Activated naive CD4-positive, alpha-beta T cell treated with anti-CD3 and anti-CD28 coated beads for 36 hours (primary cell): ENCODE measurements at regions not wholly inside any gene's neighbourhood (a gene's known extent, or its start where the extent isn't known, plus 50 kb on each side); places are given as distances from the start of the nearest gene placed in this dataset.

ENCODE experiments used
- CTCF ChIA-PET: fragments of 350-600 bp; sonication (Branson Sonifier 250); formaldehyde crosslinking; loops from one replicate; lab custom pipeline; 2021; ENCODE audit warnings: antibody characterized with exemption; lab: Charles Lee
- DNase-seq: peaks from one replicate; pipeline ENCODE4 v3.0.0-alpha.2; 2020
- H3K27ac Mint-ChIP-seq: one replicate; pipeline ENCODE4 v1.8.0; 2021; ENCODE audit warnings: mild to moderate bottlenecking, mixed read lengths
- H3K27me3 Mint-ChIP-seq: one replicate; pipeline ENCODE4 v1.8.0; 2021; ENCODE audit warnings: low read depth, mixed read lengths
- H3K36me3 Mint-ChIP-seq: one replicate; pipeline ENCODE4 v1.8.0; 2021; ENCODE audit warnings: low read depth, mixed read lengths
- H3K4me1 Mint-ChIP-seq: one replicate; pipeline ENCODE4 v1.8.0; 2021; ENCODE audit warnings: low read depth, mixed read lengths
- H3K4me3 Mint-ChIP-seq: one replicate; pipeline ENCODE4 v1.8.0; 2021; ENCODE audit warnings: mild to moderate bottlenecking, moderate library complexity, mixed read lengths
- H3K9me3 Mint-ChIP-seq: one replicate; pipeline ENCODE4 v1.8.0; 2021; ENCODE audit warnings: mixed read lengths
- intact Hi-C: fragments of 100-400 bp; cut with micrococcal nuclease; formaldehyde crosslinking; loops from one replicate; pipeline ENCODE4 v1.15.1; 2023

- Mint-ChIP-seq H3K27me3 (no peaks in the 10 kb centered on the region), H3K9me3 (peaks cover 4% of the 10 kb centered on the region), H3K36me3 (no peaks in the 10 kb centered on the region), H3K4me3 (no peak overlapping the region), H3K4me1 (peaks cover 1% of the 10 kb centered on the region), H3K27ac (no peak overlapping the region)
- DNase-seq = no peak
- CTCF ChIA-PET = no interaction called here
- intact Hi-C loops = no loop called here
Measured at GRCh38 chr10:58026036-58026435, 241.7 kb downstream of the IPMK start.

- Mint-ChIP-seq H3K9me3 (peaks cover 4% of the 10 kb centered on the region), H3K36me3 (no peaks in the 10 kb centered on the region), H3K4me3 (no peak overlapping the region), H3K27me3 (no peaks in the 10 kb centered on the region), H3K4me1 (peaks cover 1% of the 10 kb centered on the region), H3K27ac (no peak overlapping the region)
- intact Hi-C loops = no loop called here
- CTCF ChIA-PET = no interaction called here
- DNase-seq = no peak
Measured at GRCh38 chr10:58023341-58024073, 244.2 kb downstream of the IPMK start.

- DNase-seq = no peak
- H3K4me3 Mint-ChIP-seq = no peak overlapping the region
- CTCF ChIA-PET = no interaction called here
- peaks cover 4% of the 10 kb centered on the region for H3K9me3 Mint-ChIP-seq
- no peak overlapping the region for H3K27ac Mint-ChIP-seq
- no peaks in the 10 kb centered on the region for H3K27me3 Mint-ChIP-seq
- peaks cover 1% of the 10 kb centered on the region for H3K4me1 Mint-ChIP-seq
- no peaks in the 10 kb centered on the region for H3K36me3 Mint-ChIP-seq
- intact Hi-C loops = no loop called here
Measured at GRCh38 chr10:58019863-58020537, 247.7 kb downstream of the IPMK start.

- Mint-ChIP-seq H3K4me1 (no peaks in the 10 kb centered on the region), H3K27ac (no peak overlapping the region), H3K27me3 (no peaks in the 10 kb centered on the region), H3K36me3 (no peaks in the 10 kb centered on the region), H3K4me3 (no peak overlapping the region), H3K9me3 (peaks cover 2% of the 10 kb centered on the region)
- intact Hi-C loops = no loop called here
- CTCF ChIA-PET = no interaction called here
- DNase-seq = no peak
Measured at GRCh38 chr10:58017719-58018367, 249.9 kb downstream of the IPMK start.

- intact Hi-C loops = no loop called here
- Mint-ChIP-seq H3K27me3 (no peaks in the 10 kb centered on the region), H3K36me3 (no peaks in the 10 kb centered on the region), H3K9me3 (no peaks in the 10 kb centered on the region), H3K4me3 (no peak overlapping the region), H3K27ac (no peak overlapping the region), H3K4me1 (no peaks in the 10 kb centered on the region)
- DNase-seq = no peak
- CTCF ChIA-PET = no interaction called here
Measured at GRCh38 chr10:58016614-58017013, 251.1 kb downstream of the IPMK start.

- Mint-ChIP-seq H3K27ac (no peak overlapping the region), H3K27me3 (no peaks in the 10 kb centered on the region), H3K36me3 (no peaks in the 10 kb centered on the region), H3K4me1 (no peaks in the 10 kb centered on the region), H3K4me3 (no peak overlapping the region), H3K9me3 (no peaks in the 10 kb centered on the region)
- DNase-seq = no peak
- intact Hi-C loops = no loop called here
- CTCF ChIA-PET = no interaction called here
Measured at GRCh38 chr10:58014436-58014835, 253.3 kb downstream of the IPMK start.

GRCh38 chr10:58013406-58013805, 254.3 kb downstream of the IPMK start:
- no peak overlapping the region for H3K4me3 Mint-ChIP-seq
- H3K27me3 Mint-ChIP-seq = no peaks in the 10 kb centered on the region
- DNase-seq = no peak
- intact Hi-C loops = no loop called here
- H3K9me3 Mint-ChIP-seq = no peaks in the 10 kb centered on the region
- CTCF ChIA-PET = interaction anchor here (0.6 to 0.7 kb wide), 2 partner anchors 15 to 33 kb away, joined by 3 read pairs; no protein-coding TSS in a partner anchor
- no peak overlapping the region for H3K27ac Mint-ChIP-seq
- no peaks in the 10 kb centered on the region for H3K36me3 Mint-ChIP-seq
- H3K4me1 Mint-ChIP-seq = no peaks in the 10 kb centered on the region

GRCh38 chr10:58010073-58010702, 257.5 kb downstream of the IPMK start:
- CTCF ChIA-PET = no interaction called here

GRCh38 chr10:58003945-58004344, 263.7 kb downstream of the IPMK start:
- no peak overlapping the region for H3K27ac Mint-ChIP-seq
- no peak for DNase-seq
- no peaks in the 10 kb centered on the region for H3K9me3 Mint-ChIP-seq
- no peaks in the 10 kb centered on the region for H3K36me3 Mint-ChIP-seq
- H3K4me3 Mint-ChIP-seq = no peak overlapping the region
- CTCF ChIA-PET = no interaction called here
- H3K27me3 Mint-ChIP-seq = no peaks in the 10 kb centered on the region
- intact Hi-C loops = no loop called here
- H3K4me1 Mint-ChIP-seq = no peaks in the 10 kb centered on the region

More at GRCh38 chr10:58010073-58010702, 257.5 kb downstream of the IPMK start:
- no peak overlapping the region for H3K4me3 Mint-ChIP-seq
- intact Hi-C loops = no loop called here
- no peak overlapping the region for H3K27ac Mint-ChIP-seq
- H3K27me3 Mint-ChIP-seq = no peaks in the 10 kb centered on the region
- no peak for DNase-seq
- H3K36me3 Mint-ChIP-seq = no peaks in the 10 kb centered on the region
- no peaks in the 10 kb centered on the region for H3K9me3 Mint-ChIP-seq
- no peaks in the 10 kb centered on the region for H3K4me1 Mint-ChIP-seq

GRCh38 chr10:58001159-58001558, 266.5 kb downstream of the IPMK start:
- CTCF ChIA-PET = no interaction called here
- Mint-ChIP-seq H3K4me1 (no peaks in the 10 kb centered on the region), H3K4me3 (no peak overlapping the region), H3K27me3 (no peaks in the 10 kb centered on the region), H3K9me3 (no peaks in the 10 kb centered on the region), H3K36me3 (no peaks in the 10 kb centered on the region), H3K27ac (no peak overlapping the region)
- no peak for DNase-seq
- intact Hi-C loops = no loop called here

- Mint-ChIP-seq H3K9me3 (peaks cover 2% of the 10 kb centered on the region), H3K36me3 (no peaks in the 10 kb centered on the region), H3K27ac (no peak overlapping the region), H3K4me3 (no peak overlapping the region), H3K27me3 (no peaks in the 10 kb centered on the region), H3K4me1 (no peaks in the 10 kb centered on the region)
- intact Hi-C loops = no loop called here
- CTCF ChIA-PET = no interaction called here
- DNase-seq = no peak
Measured at GRCh38 chr10:57996536-57996935, 271.2 kb downstream of the IPMK start.

GRCh38 chr10:57993302-57993701, 274.4 kb downstream of the IPMK start:
- H3K9me3 Mint-ChIP-seq = peaks cover 2% of the 10 kb centered on the region
- H3K36me3 Mint-ChIP-seq = no peaks in the 10 kb centered on the region
- no peaks in the 10 kb centered on the region for H3K4me1 Mint-ChIP-seq
- CTCF ChIA-PET = no interaction called here
- intact Hi-C loops = no loop called here
- DNase-seq = no peak
- no peak overlapping the region for H3K27ac Mint-ChIP-seq
- peaks cover 3% of the 10 kb centered on the region for H3K27me3 Mint-ChIP-seq
- no peak overlapping the region for H3K4me3 Mint-ChIP-seq
